H1 (cell line): ENCODE measurements at regions not wholly inside any gene's neighbourhood (a gene's known extent, or its start where the extent isn't known, plus 50 kb on each side); places are given as distances from the start of the nearest gene placed in this dataset.

Experiments
- GABPA ChIP-seq: IDR thresholded peaks from 2 replicates; pipeline ENCODE4 v1.6.1; 2011; ENCODE audit warnings: mild to moderate bottlenecking, low read length, moderate library complexity, borderline replicate concordance; ENCODE audit not compliant: insufficient read depth
- RAD21 ChIP-seq, 2 experiments: IDR thresholded peaks in 1 of 2; conservative IDR thresholded peaks in 1 of 2; 2 replicates each; pipeline ENCODE4 v1.6.1; 2011; ENCODE audit warnings: low read depth in 2 of 2, low read length in 2 of 2, improper control_type of control experiment in 1 of 2, inconsistent platforms in 1 of 2, mild to moderate bottlenecking in 1 of 2, moderate library complexity in 1 of 2

DNA sequence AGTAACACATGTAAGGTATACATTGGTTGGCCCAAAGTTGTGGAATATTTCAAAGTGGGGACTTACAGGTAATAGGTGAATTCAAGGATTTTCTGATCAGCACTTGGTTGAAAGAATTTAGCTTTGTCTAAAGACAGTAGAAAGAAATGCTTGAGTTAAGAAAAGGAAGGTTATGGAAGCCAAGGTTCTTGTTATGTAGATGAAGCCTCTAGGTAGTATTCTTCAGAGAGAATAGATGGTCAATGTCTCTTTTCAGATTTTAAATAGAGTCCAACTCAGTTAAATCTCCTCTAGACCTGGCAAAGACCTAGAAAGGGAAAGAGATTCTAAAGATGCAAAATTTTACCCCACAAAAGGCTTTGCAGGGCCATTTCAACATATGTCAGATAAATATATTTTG, 157.4 kb downstream of the ANKRD30B start (continued):
- no peak for TF ChIP-seq RAD21 (IDR thresholded peaks at IDR 0.05 in 1 of 2, conservative IDR thresholded peaks at IDR 0.05 in 1 of 2; ENCODE audit: low read depth in 2 of 2, low read length in 2 of 2)
- TF ChIP-seq GABPA: no peak
- TF ChIP-seq, all 59 proteins: peak for 0
